Spleen (tissue), 11 donors: ENCODE measurements at regions not wholly inside any gene's neighbourhood (a gene's known extent, or its start where the extent isn't known, plus 50 kb on each side); places are given as distances from the start of the nearest gene placed in this dataset.

ENCODE experiments used
- DNase-seq: peaks from one replicate; pipeline ENCODE4 v3.0.0-alpha.2; 2020
- H3K27ac ChIP-seq, 8 donors: fragments of 200-600 bp; sonication (generic) in 7 of 8; 1 replicate in 4 of 8; 2 replicates in 4 of 8; pipeline versions ENCODE4 v1.5.0 to v1.8.0; 2016 to 2021; ENCODE audit warnings: inconsistent platforms in 4 of 8, mild to moderate bottlenecking in 4 of 8, moderate library complexity in 1 of 8
- H3K27me3 ChIP-seq, 7 donors: fragments of 200-600 bp; sonication (generic) in 6 of 7; replicated peaks in 1 of 7; 1 replicate in 4 of 7; 2 replicates in 3 of 7; pipeline versions ENCODE4 v1.5.0 to v1.8.0; 2016 to 2021; ENCODE audit warnings: inconsistent platforms in 3 of 7, mild to moderate bottlenecking in 1 of 7
- H3K36me3 ChIP-seq, 6 donors: fragments of 200-600 bp; sonication (generic) in 5 of 6; 1 replicate in 4 of 6; 2 replicates in 2 of 6; pipeline versions ENCODE4 v1.5.0 to v1.8.0; 2016 to 2021; ENCODE audit warnings: inconsistent platforms in 2 of 6
- H3K4me1 ChIP-seq, 6 donors: fragments of 200-600 bp; sonication (generic) in 5 of 6; 1 replicate in 3 of 6; 2 replicates in 3 of 6; pipeline versions ENCODE4 v1.5.0 to v1.8.0; 2016 to 2021; ENCODE audit warnings: inconsistent platforms in 3 of 6
- H3K4me3 ChIP-seq, 8 donors: fragments of 200-600 bp; sonication (generic) in 7 of 8; 1 replicate in 4 of 8; 2 replicates in 4 of 8; pipeline versions ENCODE4 v1.5.0 to v1.8.0; 2016 to 2021; ENCODE audit warnings: inconsistent platforms in 4 of 8, mild to moderate bottlenecking in 4 of 8, moderate library complexity in 2 of 8
- H3K9me3 ChIP-seq, 8 donors: fragments of 200-600 bp; sonication (generic) in 7 of 8; 1 replicate in 4 of 8; 2 replicates in 4 of 8; pipeline versions ENCODE4 v1.5.0 to v1.8.0; 2016 to 2021; ENCODE audit warnings: inconsistent platforms in 4 of 8
- POLR2A ChIP-seq, 3 donors: fragments of 450-650 bp; IDR thresholded peaks; one replicate each; pipeline ENCODE4 v1.5.1; 2017; ENCODE audit warnings: antibody characterized with exemption in 3 of 3, mild to moderate bottlenecking in 1 of 3
- POLR2AphosphoS5 ChIP-seq, 3 donors: sonication (generic); formaldehyde crosslinking; IDR thresholded peaks; one replicate each; pipeline ENCODE4 v1.5.1; 2017; ENCODE audit warnings: antibody characterized with exemption in 3 of 3
- WGBS, 5 donors: extraction: QIAGEN DNeasy Blood & Tissue Kit in 3 of 5; methylation state at CpG; one replicate each; pipeline versions ENCODE4 v1.1.5 to v1.1.7; 2013 to 2018; 5-methylcytosine and 5-hydroxymethylcytosine counted together
- intact Hi-C: fragments of 100-400 bp; cut with DNase I; formaldehyde crosslinking; loops from one replicate; pipeline ENCODE4 v1.15.0; 2023; ENCODE audit warnings: low total_unique reads
- TF ChIP-seq, protein P1 (sequence below), 11 experiments: fragments of 200-600 bp in 7 of 11; fragments of 450-650 bp in 4 of 11; sonication (generic) in 4 of 11; IDR thresholded peaks in 8 of 11; conservative IDR thresholded peaks in 3 of 11; 1 replicate in 7 of 11; 2 replicates in 4 of 11; pipeline versions ENCODE4 v1.4.0 to v1.8.0; 2016 to 2021; ENCODE audit warnings: antibody characterized with exemption in 11 of 11, inconsistent platforms in 4 of 11, mild to moderate bottlenecking in 1 of 11
- donor health status: healthy with polysubstance abuse.
- donor health status: DM: no; HTN: no; CAD: no; lungs with moderate emphysema.
- donor health status: DM: no; HTN: no; CAD: no.
- donor health status: Bipolar disorder and iron deficiency.
- donor health status: healthy.
- donor health status: DM: no; HTN: no; CAD: no.
- donor health status: DM: yes; HTN: yes; CAD: no.

DNA sequence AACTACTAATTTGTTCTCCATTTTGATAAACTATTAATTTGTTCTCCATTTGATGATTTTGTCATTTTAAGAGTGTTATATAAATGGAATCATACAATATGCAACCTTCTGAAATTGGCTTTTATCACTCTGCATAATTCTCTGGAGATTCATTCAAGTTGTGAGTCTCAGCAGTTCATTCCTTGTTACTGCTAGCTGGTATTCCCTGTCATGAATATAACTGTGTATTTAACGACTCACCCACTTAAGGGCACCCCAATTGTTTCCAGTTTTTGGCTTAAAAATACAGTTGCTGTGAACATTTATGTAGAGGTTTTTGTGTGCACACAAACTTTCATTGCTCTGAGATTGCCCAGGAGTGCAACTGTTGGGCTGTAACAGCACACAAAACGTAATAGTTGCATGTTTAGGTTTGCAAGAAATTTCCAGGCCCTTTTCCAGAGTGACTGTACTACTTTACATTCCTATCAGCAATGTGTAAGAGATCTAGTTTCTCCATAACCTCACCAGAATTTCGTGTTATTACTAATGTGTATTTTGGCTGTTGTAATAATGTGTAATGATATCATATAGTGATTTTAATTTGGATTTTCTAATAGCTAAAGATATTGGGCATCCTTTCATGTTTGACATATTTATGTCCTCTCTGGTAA lies 153.2 kb upstream of the ADCY1 start:
- no peak for DNase-seq
- no peaks in the 10 kb centered on the region for H3K4me1 ChIP-seq
- H3K36me3 ChIP-seq, result no peaks in the 10 kb centered on the region
- peaks cover 0 to 22% (median 0%) of the 10 kb centered on the region in 7 donors for H3K27me3 ChIP-seq
- 51 to 59% (median 56%) methylated on average over 3 of the region's 3 CpGs for WGBS, 5 donors
- H3K4me3 ChIP-seq, result no peak overlapping the region
- TF ChIP-seq POLR2AphosphoS5 (IDR thresholded peaks at IDR 0.05) (no peak), POLR2A (IDR thresholded peaks at IDR 0.05) (no peak)
- TF ChIP-seq, protein P1, sequence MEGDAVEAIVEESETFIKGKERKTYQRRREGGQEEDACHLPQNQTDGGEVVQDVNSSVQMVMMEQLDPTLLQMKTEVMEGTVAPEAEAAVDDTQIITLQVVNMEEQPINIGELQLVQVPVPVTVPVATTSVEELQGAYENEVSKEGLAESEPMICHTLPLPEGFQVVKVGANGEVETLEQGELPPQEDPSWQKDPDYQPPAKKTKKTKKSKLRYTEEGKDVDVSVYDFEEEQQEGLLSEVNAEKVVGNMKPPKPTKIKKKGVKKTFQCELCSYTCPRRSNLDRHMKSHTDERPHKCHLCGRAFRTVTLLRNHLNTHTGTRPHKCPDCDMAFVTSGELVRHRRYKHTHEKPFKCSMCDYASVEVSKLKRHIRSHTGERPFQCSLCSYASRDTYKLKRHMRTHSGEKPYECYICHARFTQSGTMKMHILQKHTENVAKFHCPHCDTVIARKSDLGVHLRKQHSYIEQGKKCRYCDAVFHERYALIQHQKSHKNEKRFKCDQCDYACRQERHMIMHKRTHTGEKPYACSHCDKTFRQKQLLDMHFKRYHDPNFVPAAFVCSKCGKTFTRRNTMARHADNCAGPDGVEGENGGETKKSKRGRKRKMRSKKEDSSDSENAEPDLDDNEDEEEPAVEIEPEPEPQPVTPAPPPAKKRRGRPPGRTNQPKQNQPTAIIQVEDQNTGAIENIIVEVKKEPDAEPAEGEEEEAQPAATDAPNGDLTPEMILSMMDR (IDR thresholded peaks at IDR 0.05 in 8 of 11, conservative IDR thresholded peaks at IDR 0.05 in 3 of 11), result no peak
- no peak overlapping the region for H3K27ac ChIP-seq
- no peaks in the 10 kb centered on the region for H3K9me3 ChIP-seq
- intact Hi-C loops, result no loop called here

DNA sequence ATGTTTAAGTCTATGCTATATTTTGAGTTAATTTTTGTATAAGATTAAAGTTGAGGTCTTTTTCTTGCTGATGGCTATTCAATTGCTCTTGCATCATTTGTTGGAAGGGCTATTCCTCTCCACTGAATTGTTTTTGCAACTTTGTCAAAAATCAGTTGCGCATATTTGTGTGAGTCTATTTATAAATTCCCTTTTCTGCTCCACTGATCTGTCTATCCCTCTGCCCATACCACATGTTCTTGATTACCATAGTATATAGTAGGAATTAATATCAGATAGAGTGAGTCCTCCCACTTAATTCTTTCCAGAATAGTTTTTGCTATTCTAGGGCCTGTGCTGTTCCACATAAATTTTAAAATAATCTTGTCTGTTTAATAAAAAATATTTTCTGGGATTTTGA lies 152.4 kb upstream of the ADCY1 start:
- peaks cover 0 to 22% (median 0%) of the 10 kb centered on the region in 7 donors for H3K27me3 ChIP-seq
- H3K4me1 ChIP-seq, result no peaks in the 10 kb centered on the region
- 86 to 100% (median 95%) methylated on average over 1 of the region's 1 CpG for WGBS, 5 donors
- intact Hi-C loops, result no loop called here
- H3K36me3 ChIP-seq, result no peaks in the 10 kb centered on the region
- no peak for TF ChIP-seq POLR2A (IDR thresholded peaks at IDR 0.05)
- no peak for TF ChIP-seq POLR2AphosphoS5 (IDR thresholded peaks at IDR 0.05)
- TF ChIP-seq, protein P1 (IDR thresholded peaks at IDR 0.05 in 8 of 11, conservative IDR thresholded peaks at IDR 0.05 in 3 of 11), result no peak
- DNase-seq, result no peak
- H3K9me3 ChIP-seq, result no peaks in the 10 kb centered on the region
- H3K4me3 ChIP-seq, result no peak overlapping the region
- H3K27ac ChIP-seq, result no peak overlapping the region

DNA sequence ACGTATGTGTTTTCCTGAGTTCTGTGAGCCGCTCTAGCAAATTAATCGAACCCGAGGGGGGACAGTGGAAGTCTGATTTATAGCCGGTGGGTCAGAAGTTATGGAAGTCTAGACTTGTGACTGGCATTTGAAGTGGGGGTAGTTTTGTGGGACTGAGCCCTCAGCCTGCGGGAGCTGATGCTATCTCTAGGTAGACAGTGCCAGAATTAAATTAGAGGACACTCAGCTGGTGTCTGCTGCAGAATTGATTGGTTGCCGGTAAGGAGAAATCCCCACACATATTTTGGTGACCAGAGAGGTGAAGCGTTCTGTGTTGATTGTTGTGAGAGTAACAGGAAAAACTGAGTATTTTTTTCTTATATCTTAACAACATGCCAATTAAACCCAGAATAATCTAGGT lies 143.8 kb upstream of the ADCY1 start:
- H3K9me3 ChIP-seq, result no peaks in the 10 kb centered on the region
- DNase-seq, result no peak
- H3K36me3 ChIP-seq, result no peaks in the 10 kb centered on the region
- intact Hi-C loops, result no loop called here
- no peaks in the 10 kb centered on the region for H3K4me1 ChIP-seq
- no peak for TF ChIP-seq POLR2A (IDR thresholded peaks at IDR 0.05)
- TF ChIP-seq, protein P1 (IDR thresholded peaks at IDR 0.05 in 8 of 11, conservative IDR thresholded peaks at IDR 0.05 in 3 of 11), result no peak
- no peak for TF ChIP-seq POLR2AphosphoS5 (IDR thresholded peaks at IDR 0.05)
- 83 to 90% (median 89%) methylated on average over 8 of the region's 8 CpGs for WGBS, 5 donors
- peaks cover 0 to 16% (median 0%) of the 10 kb centered on the region in 7 donors for H3K27me3 ChIP-seq
- no peak overlapping the region for H3K27ac ChIP-seq
- no peak overlapping the region for H3K4me3 ChIP-seq

DNA sequence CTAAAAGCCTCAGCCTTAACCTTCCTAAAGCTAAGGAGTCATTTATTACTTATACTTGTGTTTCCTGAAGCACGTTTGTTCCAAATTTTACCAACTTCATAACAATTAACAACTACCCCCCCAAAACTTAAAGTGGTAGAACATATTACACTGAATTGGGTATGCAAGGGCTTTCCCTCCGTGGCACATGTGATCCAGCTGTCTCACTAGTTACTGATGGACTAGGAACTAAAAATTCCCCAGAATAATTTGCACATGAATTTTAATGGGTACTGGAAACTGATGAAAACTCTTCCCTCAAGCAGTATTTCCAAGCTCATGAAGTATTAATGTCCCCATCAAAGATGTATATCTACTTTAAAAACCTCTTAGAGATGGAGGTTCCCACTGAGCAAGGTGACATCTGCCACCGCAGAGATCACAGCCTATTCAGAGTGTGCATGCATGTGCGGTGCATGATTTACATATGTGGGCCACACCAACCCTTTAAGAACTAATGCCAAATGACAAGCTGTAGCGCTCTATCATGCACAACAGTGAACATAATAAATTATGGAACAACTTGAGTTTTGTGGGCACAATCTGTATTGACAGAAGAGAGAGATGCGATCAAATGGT lies 139.9 kb upstream of the ADCY1 start:
- no peak overlapping the region for H3K4me3 ChIP-seq
- DNase-seq, result no peak
- 73 to 81% (median 75%) methylated on average over 6 of the region's 6 CpGs for WGBS, 5 donors
- peaks cover 0 to 18% (median 0%) of the 10 kb centered on the region in 7 donors for H3K27me3 ChIP-seq
- TF ChIP-seq POLR2A (IDR thresholded peaks at IDR 0.05) (no peak), POLR2AphosphoS5 (IDR thresholded peaks at IDR 0.05) (no peak)
- TF ChIP-seq, protein P1 (IDR thresholded peaks at IDR 0.05 in 8 of 11, conservative IDR thresholded peaks at IDR 0.05 in 3 of 11), result no peak
- intact Hi-C loops, result no loop called here
- no peaks in the 10 kb centered on the region for H3K36me3 ChIP-seq
- H3K27ac ChIP-seq, result no peak overlapping the region
- H3K4me1 ChIP-seq, result no peaks in the 10 kb centered on the region
- no peaks in the 10 kb centered on the region for H3K9me3 ChIP-seq
